ENCODE measurements at regions not wholly inside any gene's neighbourhood (a gene's known extent, or its start where the extent isn't known, plus 50 kb on each side); places are given as distances from the start of the nearest gene placed in this dataset.

- intact Hi-C loops (cut with DNase I; ENCODE audit: low total_unique reads): no loop called here
- DNase-seq (ENCODE audit: low spot score in 2 of 2): peak in 1 of 2 donors; percentile 50
- no peak for TF ChIP-seq CTCF (IDR thresholded peaks at IDR 0.05)
- TF ChIP-seq POLR2A (IDR thresholded peaks at IDR 0.05): no peak
- 74 to 89% methylated on average over 2 of the region's 2 CpGs for WGBS, 2 donors
- no peak overlapping the region for H3K4me3 ChIP-seq (ENCODE audit: low read depth, poor library complexity, severe bottlenecking)
These were observed 312.9 kb downstream of the CYP26B1 start for GRCh38 chr2:71834796-71835195.

GRCh38 chr2:71833855-71834560, 313.7 kb downstream of the CYP26B1 start:
- 56 to 62% methylated on average over 6 of the region's 6 CpGs for WGBS, 2 donors
- H3K4me3 ChIP-seq (ENCODE audit: low read depth, poor library complexity, severe bottlenecking): no peak overlapping the region
- intact Hi-C loops (cut with DNase I; ENCODE audit: low total_unique reads): no loop called here
- TF ChIP-seq CTCF (IDR thresholded peaks at IDR 0.05): no peak
- no peak for TF ChIP-seq POLR2A (IDR thresholded peaks at IDR 0.05)
- DNase-seq (ENCODE audit: low spot score in 2 of 2): peak; percentile 76 to 95

GRCh38 chr2:71833272-71833671, 314.4 kb downstream of the CYP26B1 start:
- TF ChIP-seq POLR2A (IDR thresholded peaks at IDR 0.05) (no peak), CTCF (IDR thresholded peaks at IDR 0.05) (peak in 1 of 3 donors; percentile 27)
- H3K4me3 ChIP-seq (ENCODE audit: low read depth, poor library complexity, severe bottlenecking): no peak overlapping the region
- DNase-seq (ENCODE audit: low spot score in 2 of 2): no peak
- WGBS, 2 donors: 99 to 100% methylated on average over 4 of the region's 4 CpGs
- intact Hi-C loops (cut with DNase I; ENCODE audit: low total_unique reads): no loop called here

GRCh38 chr2:71832844-71833243, 314.8 kb downstream of the CYP26B1 start:
- DNase-seq (ENCODE audit: low spot score in 2 of 2): no peak
- intact Hi-C loops (cut with DNase I; ENCODE audit: low total_unique reads): no loop called here
- TF ChIP-seq CTCF (IDR thresholded peaks at IDR 0.05) (no peak), POLR2A (IDR thresholded peaks at IDR 0.05) (no peak)
- WGBS, 2 donors: 91 to 100% methylated on average over 4 of the region's 4 CpGs
- no peak overlapping the region for H3K4me3 ChIP-seq (ENCODE audit: low read depth, poor library complexity, severe bottlenecking)

GRCh38 chr2:71832388-71832787, 315.3 kb downstream of the CYP26B1 start:
- WGBS, 2 donors: 60 to 74% methylated on average over 1 of the region's 1 CpG
- TF ChIP-seq CTCF (IDR thresholded peaks at IDR 0.05) (no peak), POLR2A (IDR thresholded peaks at IDR 0.05) (no peak)
- intact Hi-C loops (cut with DNase I; ENCODE audit: low total_unique reads): no loop called here
- no peak for DNase-seq (ENCODE audit: low spot score in 2 of 2)
- H3K4me3 ChIP-seq (ENCODE audit: low read depth, poor library complexity, severe bottlenecking): no peak overlapping the region

- WGBS, 2 donors: 40 to 55% methylated on average over 7 of the region's 7 CpGs
These were observed 316.5 kb downstream of the CYP26B1 start for GRCh38 chr2:71831193-71831577.

More at GRCh38 chr2:71831193-71831577, 316.5 kb downstream of the CYP26B1 start:
- intact Hi-C loops (cut with DNase I; ENCODE audit: low total_unique reads): no loop called here
- TF ChIP-seq POLR2A (IDR thresholded peaks at IDR 0.05) (no peak), CTCF (IDR thresholded peaks at IDR 0.05) (no peak)
- no peak overlapping the region for H3K4me3 ChIP-seq (ENCODE audit: low read depth, poor library complexity, severe bottlenecking)
- DNase-seq (ENCODE audit: low spot score in 2 of 2): no peak
